ENCODE measurements at regions not wholly inside any gene's neighbourhood (a gene's known extent, or its start where the extent isn't known, plus 50 kb on each side); places are given as distances from the start of the nearest gene placed in this dataset.

GRCh38 chr2:59594671-59595222 lies 958.7 kb downstream of the BCL11A start:
- DNase-seq: no peak

GRCh38 chr2:59590798-59591197 lies 962.7 kb downstream of the BCL11A start:
- DNase-seq: no peak

GRCh38 chr2:59589881-59590280 lies 963.6 kb downstream of the BCL11A start:
- no peak for DNase-seq

GRCh38 chr2:59588286-59588685 lies 965.2 kb downstream of the BCL11A start:
- no peak for DNase-seq

- no peak for DNase-seq
These were observed 967.3 kb downstream of the BCL11A start for GRCh38 chr2:59586176-59586575.

GRCh38 chr2:59585655-59586054 lies 967.8 kb downstream of the BCL11A start:
- no peak for DNase-seq

GRCh38 chr2:59584958-59585357 lies 968.5 kb downstream of the BCL11A start:
- no peak for DNase-seq

- no peak for DNase-seq
These were observed 970.2 kb downstream of the BCL11A start for GRCh38 chr2:59583173-59583765.

GRCh38 chr2:59578349-59578748 lies 975.1 kb downstream of the BCL11A start:
- DNase-seq: no peak

GRCh38 chr2:59575191-59575590 lies 978.3 kb downstream of the BCL11A start:
- no peak for DNase-seq

GRCh38 chr2:59572227-59572626 lies 981.2 kb downstream of the BCL11A start:
- DNase-seq: no peak

GRCh38 chr2:59570818-59571217 lies 982.6 kb downstream of the BCL11A start:
- DNase-seq: no peak

- no peak for DNase-seq
These were observed 984.3 kb downstream of the BCL11A start for GRCh38 chr2:59569124-59569523.

GRCh38 chr2:59568461-59568860 lies 985.0 kb downstream of the BCL11A start:
- DNase-seq: no peak

- no peak for DNase-seq
These were observed 986.3 kb downstream of the BCL11A start for GRCh38 chr2:59567151-59567550.

GRCh38 chr2:59566739-59567138 lies 986.7 kb downstream of the BCL11A start:
- no peak for DNase-seq

- no peak for DNase-seq
These were observed 992.2 kb downstream of the BCL11A start for GRCh38 chr2:59561281-59561680.

- DNase-seq: no peak
These were observed 992.7 kb downstream of the BCL11A start for GRCh38 chr2:59560769-59561168.

GRCh38 chr2:59540864-59541263 lies 1012.6 kb downstream of the BCL11A start:
- no peak for DNase-seq

GRCh38 chr2:59538398-59538911 lies 1015.0 kb downstream of the BCL11A start:
- DNase-seq: no peak

GRCh38 chr2:59532808-59533207 lies 1020.6 kb downstream of the BCL11A start:
- DNase-seq: no peak

GRCh38 chr2:59530258-59530657 lies 1023.2 kb downstream of the BCL11A start:
- DNase-seq: no peak

GRCh38 chr2:59529726-59530125 lies 1023.7 kb downstream of the BCL11A start:
- no peak for DNase-seq

GRCh38 chr2:59528525-59528924 lies 1024.9 kb downstream of the BCL11A start:
- no peak for DNase-seq

GRCh38 chr2:59502981-59503380 lies 1050.5 kb downstream of the BCL11A start:
- no peak for DNase-seq
